GM12873 (cell line): ENCODE measurements at regions not wholly inside any gene's neighbourhood (a gene's known extent, or its start where the extent isn't known, plus 50 kb on each side); places are given as distances from the start of the nearest gene placed in this dataset.

Source experiments
- TF ChIP-seq, protein P1 (sequence below): IDR thresholded peaks from 2 replicates; pipeline ENCODE4 v1.5.1; 2012; ENCODE audit warnings: low read depth, mild to moderate bottlenecking, moderate library complexity, low read length, control low read depth; ENCODE audit not compliant: insufficient read depth; ENCODE audit errors: missing control alignments

DNA sequence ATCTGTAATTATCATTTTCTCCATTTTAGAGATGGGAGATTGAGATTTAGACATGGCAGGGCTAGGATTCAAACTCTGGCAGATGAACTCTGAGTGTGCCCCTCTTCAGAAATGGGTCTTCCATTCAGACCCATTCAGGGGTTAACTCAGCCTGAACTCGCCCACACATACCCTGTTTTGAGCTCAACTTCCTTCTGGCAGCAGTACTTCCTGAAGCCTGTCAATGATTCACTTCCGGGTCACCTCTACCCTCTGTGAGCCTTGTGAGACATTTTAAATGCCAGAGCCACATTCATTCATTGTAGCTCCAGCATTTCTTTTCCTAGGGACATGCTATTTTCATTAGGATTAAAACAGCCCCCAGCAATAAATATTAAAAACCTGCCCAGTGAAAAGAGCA, 209.3 kb upstream of the SLC24A2 start:
- TF ChIP-seq, protein P1, sequence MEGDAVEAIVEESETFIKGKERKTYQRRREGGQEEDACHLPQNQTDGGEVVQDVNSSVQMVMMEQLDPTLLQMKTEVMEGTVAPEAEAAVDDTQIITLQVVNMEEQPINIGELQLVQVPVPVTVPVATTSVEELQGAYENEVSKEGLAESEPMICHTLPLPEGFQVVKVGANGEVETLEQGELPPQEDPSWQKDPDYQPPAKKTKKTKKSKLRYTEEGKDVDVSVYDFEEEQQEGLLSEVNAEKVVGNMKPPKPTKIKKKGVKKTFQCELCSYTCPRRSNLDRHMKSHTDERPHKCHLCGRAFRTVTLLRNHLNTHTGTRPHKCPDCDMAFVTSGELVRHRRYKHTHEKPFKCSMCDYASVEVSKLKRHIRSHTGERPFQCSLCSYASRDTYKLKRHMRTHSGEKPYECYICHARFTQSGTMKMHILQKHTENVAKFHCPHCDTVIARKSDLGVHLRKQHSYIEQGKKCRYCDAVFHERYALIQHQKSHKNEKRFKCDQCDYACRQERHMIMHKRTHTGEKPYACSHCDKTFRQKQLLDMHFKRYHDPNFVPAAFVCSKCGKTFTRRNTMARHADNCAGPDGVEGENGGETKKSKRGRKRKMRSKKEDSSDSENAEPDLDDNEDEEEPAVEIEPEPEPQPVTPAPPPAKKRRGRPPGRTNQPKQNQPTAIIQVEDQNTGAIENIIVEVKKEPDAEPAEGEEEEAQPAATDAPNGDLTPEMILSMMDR, result no peak

DNA sequence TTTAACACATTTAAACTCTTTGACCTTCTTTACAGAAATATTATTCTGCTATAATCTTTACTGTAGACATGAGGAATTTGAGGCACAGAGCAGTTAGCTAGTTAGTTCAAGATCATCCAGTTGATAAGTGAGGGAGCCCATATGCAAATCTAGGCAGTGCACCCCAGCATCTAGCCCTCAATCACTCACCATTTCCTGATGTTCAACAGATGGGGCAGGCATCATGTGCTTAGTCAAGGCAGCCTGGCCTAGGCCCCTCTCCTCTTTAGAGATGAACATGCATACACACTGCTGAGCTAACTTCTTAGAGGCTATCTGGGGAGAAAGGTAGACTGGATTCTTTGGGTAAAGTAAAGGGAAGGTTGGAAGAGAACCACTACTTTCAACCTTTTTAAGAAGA, 206.8 kb upstream of the SLC24A2 start:
- TF ChIP-seq, protein P1, result no peak

DNA sequence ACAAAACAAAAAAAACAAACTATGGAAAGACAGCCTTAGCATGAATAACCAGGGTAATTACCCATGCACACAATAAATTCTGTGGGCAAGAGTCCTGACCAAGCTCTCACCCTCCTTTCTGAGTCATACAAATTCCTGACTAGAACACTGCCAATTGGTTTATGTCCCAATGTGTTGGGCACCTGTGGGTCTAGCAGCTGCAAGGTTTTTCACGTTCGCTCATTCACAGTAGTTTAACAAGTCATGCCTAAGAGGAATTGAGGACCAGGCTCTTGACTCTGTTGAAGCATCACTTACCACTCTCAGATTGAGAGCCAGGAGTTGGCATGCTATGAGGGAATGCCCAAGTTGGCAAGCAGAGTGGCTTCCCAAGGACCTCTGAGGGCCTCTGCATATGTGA, 205.5 kb upstream of the SLC24A2 start:
- TF ChIP-seq, protein P1, result no peak

DNA sequence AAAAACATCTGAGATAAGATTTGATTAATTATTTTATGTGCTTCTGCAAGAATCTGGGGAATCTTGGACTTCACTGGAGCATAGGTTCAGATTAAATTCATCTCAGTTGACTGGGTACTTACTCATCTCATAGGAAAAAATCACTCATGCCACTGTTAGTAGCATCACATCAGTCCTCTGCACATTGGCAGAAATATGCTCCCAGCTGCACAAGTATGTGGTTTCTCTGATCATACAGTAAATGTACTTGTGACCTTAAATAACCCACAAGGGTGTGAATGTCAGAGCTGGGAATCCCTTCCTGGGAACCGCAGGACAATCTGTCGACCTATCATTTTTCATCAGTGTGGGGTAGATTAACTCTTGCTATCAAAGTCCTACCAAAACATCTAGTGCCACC, 203.7 kb upstream of the SLC24A2 start:
- TF ChIP-seq, protein P1, result no peak

DNA sequence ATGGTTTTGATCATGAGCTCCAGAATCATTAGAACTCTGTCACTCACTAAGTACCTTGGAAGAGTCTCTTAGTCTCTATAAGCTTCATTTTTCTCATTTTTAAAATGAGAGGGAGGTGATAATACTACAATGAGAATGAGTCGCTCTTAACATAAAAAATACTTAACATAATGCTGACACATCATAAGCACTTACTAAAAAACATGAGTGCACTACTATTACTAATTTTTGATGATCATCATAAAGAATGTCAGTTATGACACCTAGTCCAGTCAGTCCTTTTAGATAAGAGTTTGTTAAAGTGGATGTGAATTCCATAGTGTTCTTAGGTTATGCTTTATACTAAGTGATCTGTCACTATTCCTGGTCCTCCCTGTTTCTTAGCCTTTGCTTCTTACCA, 200.4 kb upstream of the SLC24A2 start:
- TF ChIP-seq, protein P1, result no peak

DNA sequence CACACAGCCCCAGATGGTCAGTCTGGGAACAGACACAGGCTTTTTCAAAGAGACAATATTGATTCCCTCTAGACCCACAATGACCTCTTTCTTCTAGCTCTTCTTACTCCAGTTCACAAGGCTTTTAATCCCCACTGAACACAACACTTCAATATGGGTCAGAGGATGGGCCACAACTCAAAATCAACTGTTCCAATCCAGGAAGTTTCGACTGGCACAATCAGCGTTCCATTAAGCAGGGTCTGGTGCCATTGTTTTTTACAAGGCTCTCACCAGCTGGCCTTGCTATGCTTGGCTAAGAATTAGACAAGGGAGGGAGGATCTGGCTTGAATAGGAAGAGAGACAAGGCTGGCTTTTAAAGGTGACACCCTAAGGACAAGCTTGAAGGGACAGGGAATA, 199.4 kb upstream of the SLC24A2 start:
- TF ChIP-seq, protein P1, result no peak

DNA sequence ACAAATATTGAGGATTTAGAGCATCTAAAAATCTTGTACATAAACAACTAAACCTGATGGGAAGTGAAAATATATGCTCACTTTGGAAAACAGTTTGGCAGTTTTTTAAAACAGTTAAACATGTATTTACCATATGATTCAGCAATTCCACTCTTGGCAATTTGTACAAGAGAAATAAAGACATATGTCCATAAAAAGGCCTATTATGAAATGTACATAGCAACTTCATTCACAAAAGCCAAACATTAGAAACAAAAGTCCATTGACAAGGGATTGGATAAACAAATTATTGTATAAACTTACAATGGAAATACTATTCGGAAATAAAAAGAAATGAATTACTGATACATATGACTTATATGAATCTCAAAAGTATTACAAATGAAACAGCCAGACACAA, 196.2 kb upstream of the SLC24A2 start:
- TF ChIP-seq, protein P1, result no peak

DNA sequence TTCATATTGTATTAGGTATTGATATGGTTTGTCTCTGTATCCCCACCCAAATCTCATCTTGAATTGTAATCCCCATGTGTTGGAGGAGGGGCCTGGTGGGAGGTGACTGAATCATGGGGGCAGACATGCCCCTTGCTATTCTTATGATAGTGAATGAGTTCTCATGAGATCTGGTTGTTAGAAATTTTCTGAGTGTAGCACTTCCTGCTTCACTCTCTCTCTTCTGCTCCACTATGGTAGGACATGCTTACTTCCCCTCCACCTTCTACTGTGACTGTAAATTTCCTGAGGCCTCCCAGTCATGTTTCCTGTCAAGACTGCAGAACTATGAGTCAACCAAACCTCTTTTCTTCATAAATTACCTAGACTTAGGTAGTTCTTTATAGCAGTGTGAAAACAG, 187.4 kb upstream of the SLC24A2 start:
- TF ChIP-seq, protein P1, result no peak
